Fibroblast of the aortic adventitia (primary cell): ENCODE measurements at regions not wholly inside any gene's neighbourhood (a gene's known extent, or its start where the extent isn't known, plus 50 kb on each side); places are given as distances from the start of the nearest gene placed in this dataset.

Experiments
- DNase-seq: peaks from one replicate; pipeline ENCODE4 v3.0.0-alpha.2; 2010; ENCODE audit warnings: low read depth
- H3K4me3 ChIP-seq: 2 replicates; pipeline ENCODE4 v1.5.1; 2011; ENCODE audit warnings: low read depth, mild to moderate bottlenecking, control low read depth, low read length, moderate library complexity
- TF ChIP-seq, protein P1 (sequence below): IDR thresholded peaks from 2 replicates; pipeline ENCODE4 v1.5.1; 2011; ENCODE audit warnings: mild to moderate bottlenecking, low read length, control low read depth, inconsistent platforms; ENCODE audit not compliant: insufficient read depth

- TF ChIP-seq, protein P1, sequence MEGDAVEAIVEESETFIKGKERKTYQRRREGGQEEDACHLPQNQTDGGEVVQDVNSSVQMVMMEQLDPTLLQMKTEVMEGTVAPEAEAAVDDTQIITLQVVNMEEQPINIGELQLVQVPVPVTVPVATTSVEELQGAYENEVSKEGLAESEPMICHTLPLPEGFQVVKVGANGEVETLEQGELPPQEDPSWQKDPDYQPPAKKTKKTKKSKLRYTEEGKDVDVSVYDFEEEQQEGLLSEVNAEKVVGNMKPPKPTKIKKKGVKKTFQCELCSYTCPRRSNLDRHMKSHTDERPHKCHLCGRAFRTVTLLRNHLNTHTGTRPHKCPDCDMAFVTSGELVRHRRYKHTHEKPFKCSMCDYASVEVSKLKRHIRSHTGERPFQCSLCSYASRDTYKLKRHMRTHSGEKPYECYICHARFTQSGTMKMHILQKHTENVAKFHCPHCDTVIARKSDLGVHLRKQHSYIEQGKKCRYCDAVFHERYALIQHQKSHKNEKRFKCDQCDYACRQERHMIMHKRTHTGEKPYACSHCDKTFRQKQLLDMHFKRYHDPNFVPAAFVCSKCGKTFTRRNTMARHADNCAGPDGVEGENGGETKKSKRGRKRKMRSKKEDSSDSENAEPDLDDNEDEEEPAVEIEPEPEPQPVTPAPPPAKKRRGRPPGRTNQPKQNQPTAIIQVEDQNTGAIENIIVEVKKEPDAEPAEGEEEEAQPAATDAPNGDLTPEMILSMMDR, result no peak
- no peak overlapping the region for H3K4me3 ChIP-seq
- no peak for DNase-seq
These were observed 266.3 kb downstream of the ZNF516 start for GRCh38 chr18:76228716-76229115.

GRCh38 chr18:76227759-76228158 is 267.3 kb downstream of the ZNF516 start:
- no peak for DNase-seq
- TF ChIP-seq, protein P1, result no peak
- H3K4me3 ChIP-seq, result no peak overlapping the region

- TF ChIP-seq, protein P1, result no peak
- no peak overlapping the region for H3K4me3 ChIP-seq
- no peak for DNase-seq
These were observed 271.6 kb downstream of the ZNF516 start for GRCh38 chr18:76223403-76223802.

DNA sequence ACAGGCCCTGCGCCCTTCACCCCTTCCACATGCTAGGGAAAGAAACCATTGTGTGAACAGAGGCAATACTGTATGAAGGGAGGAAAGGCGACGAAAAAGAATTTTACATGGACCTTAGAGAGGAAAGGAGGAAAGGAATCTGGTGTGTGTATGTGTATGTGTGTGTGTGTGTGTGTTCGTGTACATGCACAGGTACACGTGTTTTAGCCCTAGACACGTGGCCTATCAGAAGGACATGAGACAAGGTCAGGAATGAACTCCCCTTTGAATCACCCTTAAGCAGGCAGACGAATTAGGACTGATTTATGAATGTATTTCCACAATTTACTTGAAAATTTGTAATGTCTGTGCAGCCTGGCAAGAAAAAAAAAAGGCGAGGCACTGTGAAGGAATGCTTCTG is 276.0 kb downstream of the ZNF516 start:
- TF ChIP-seq, protein P1, result no peak
- no peak overlapping the region for H3K4me3 ChIP-seq
- DNase-seq, result no peak

DNA sequence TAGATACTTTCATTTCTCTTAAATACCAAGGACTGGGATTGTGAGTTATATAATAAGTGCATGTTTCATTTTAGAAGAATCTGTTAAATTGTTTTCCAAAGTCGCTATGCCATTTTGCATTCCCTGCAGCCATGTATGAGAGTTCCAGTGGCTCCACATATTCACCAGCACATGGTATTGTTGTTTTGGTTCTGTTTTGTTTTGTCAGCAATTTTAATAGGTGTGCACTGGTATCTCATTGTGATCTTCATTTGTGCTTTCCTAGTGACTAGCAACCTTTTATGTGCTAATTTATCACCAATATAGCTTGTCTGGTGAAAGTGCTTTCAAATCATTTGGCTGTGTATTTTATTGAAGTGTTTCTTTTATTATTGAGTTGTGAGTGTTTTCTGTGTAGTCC is 278.9 kb downstream of the ZNF516 start:
- no peak overlapping the region for H3K4me3 ChIP-seq
- DNase-seq, result no peak
- TF ChIP-seq, protein P1, result no peak

GRCh38 chr18:76213991-76214390 is 281.1 kb downstream of the ZNF516 start:
- DNase-seq, result no peak
- TF ChIP-seq, protein P1, result no peak
- no peak overlapping the region for H3K4me3 ChIP-seq

DNA sequence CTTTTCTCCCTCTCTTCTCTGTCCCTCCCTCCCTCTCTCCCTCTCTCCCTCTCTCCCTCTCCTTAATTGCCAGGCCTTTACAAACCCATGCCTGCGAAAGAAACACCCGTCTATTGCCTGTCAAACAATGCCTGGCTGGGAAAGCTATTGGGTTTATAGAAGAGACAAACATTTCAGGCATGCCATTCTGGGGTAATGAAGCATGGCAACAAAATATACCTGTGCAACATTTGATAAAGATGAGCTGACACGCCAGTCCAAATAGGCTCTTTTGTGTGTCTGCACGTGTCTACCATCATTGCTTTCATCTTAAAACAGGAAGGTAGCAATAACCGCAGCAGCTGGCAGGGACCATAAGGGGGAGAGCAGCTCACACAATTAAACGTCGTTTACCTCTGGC is 282.1 kb downstream of the ZNF516 start:
- TF ChIP-seq, protein P1, result no peak
- H3K4me3 ChIP-seq, result no peak overlapping the region
- no peak for DNase-seq
